Parathyroid adenoma (tissue), 2 donors: ENCODE measurements at regions not wholly inside any gene's neighbourhood (a gene's known extent, or its start where the extent isn't known, plus 50 kb on each side); places are given as distances from the start of the nearest gene placed in this dataset.

ENCODE experiments used
- H2AFZ ChIP-seq: fragments of 300-600 bp; sonication (generic); one replicate; pipeline ENCODE4 v1.7.0; 2017; ENCODE audit warnings: antibody characterized with exemption, mild to moderate bottlenecking
- H3K27ac ChIP-seq: fragments of 300-600 bp; sonication (generic); one replicate; pipeline ENCODE4 v1.7.0; 2017
- H3K27me3 ChIP-seq: fragments of 300-600 bp; sonication (generic); one replicate; pipeline ENCODE4 v1.7.0; 2017; ENCODE audit warnings: low read length; ENCODE audit not compliant: control insufficient read depth, insufficient read depth
- H3K36me3 ChIP-seq: fragments of 300-600 bp; sonication (generic); one replicate; pipeline ENCODE4 v1.7.0; 2017; ENCODE audit warnings: low read length; ENCODE audit not compliant: control insufficient read depth, insufficient read depth
- H3K4me1 ChIP-seq: fragments of 300-600 bp; sonication (generic); one replicate; pipeline ENCODE4 v1.7.0; 2017; ENCODE audit warnings: control low read depth
- H3K4me2 ChIP-seq: fragments of 300-600 bp; sonication (generic); one replicate; pipeline ENCODE4 v1.7.0; 2017; ENCODE audit warnings: low read length
- H3K4me3 ChIP-seq: fragments of 300-600 bp; sonication (generic); one replicate; pipeline ENCODE4 v1.7.0; 2017; ENCODE audit warnings: low read depth, low read length
- H3K79me2 ChIP-seq: fragments of 300-600 bp; sonication (generic); one replicate; pipeline ENCODE4 v1.7.0; 2017; ENCODE audit warnings: control low read depth
- H3K9ac ChIP-seq: fragments of 300-600 bp; sonication (generic); one replicate; pipeline ENCODE4 v1.7.0; 2017; ENCODE audit warnings: mild to moderate bottlenecking
- H3K9me3 ChIP-seq: fragments of 300-600 bp; sonication (generic); one replicate; pipeline ENCODE4 v1.7.0; 2017; ENCODE audit warnings: low read length; ENCODE audit not compliant: control insufficient read depth
- CTCF ChIP-seq: fragments of 300-600 bp; sonication (generic); IDR thresholded peaks from one replicate; pipeline ENCODE4 v1.7.0; 2017; ENCODE audit warnings: antibody characterized with exemption, mild to moderate bottlenecking
- donor health status: primary hyperparathyroidism.

- Histone ChIP-seq H3K9ac (no peak overlapping the region), H2AFZ (no peak overlapping the region), H3K9me3 (no peaks in the 10 kb centered on the region), H3K79me2 (no peaks in the 10 kb centered on the region), H3K4me2 (no peak overlapping the region), H3K27ac (no peak overlapping the region), H3K27me3 (no peaks in the 10 kb centered on the region), H3K36me3 (no peaks in the 10 kb centered on the region), H3K4me1 (no peaks in the 10 kb centered on the region), H3K4me3 (no peak overlapping the region)
- TF ChIP-seq CTCF: no peak
These were observed 711.0 kb downstream of the TLE4 start for GRCh38 chr9:80282766-80283165.

- Histone ChIP-seq H3K9me3 (no peaks in the 10 kb centered on the region), H3K4me1 (no peaks in the 10 kb centered on the region), H3K9ac (no peak overlapping the region), H3K36me3 (no peaks in the 10 kb centered on the region), H3K4me3 (no peak overlapping the region), H3K79me2 (no peaks in the 10 kb centered on the region), H3K27me3 (no peaks in the 10 kb centered on the region), H2AFZ (no peak overlapping the region), H3K4me2 (no peak overlapping the region), H3K27ac (no peak overlapping the region)
- no peak for TF ChIP-seq CTCF
These were observed 687.3 kb downstream of the TLE4 start for GRCh38 chr9:80259079-80259478.

GRCh38 chr9:80251778-80252177 is 680.0 kb downstream of the TLE4 start:
- no peaks in the 10 kb centered on the region for H3K4me1 ChIP-seq
- H3K4me2 ChIP-seq: no peak overlapping the region
- no peak overlapping the region for H2AFZ ChIP-seq
- no peak for TF ChIP-seq CTCF
- peaks cover 3% of the 10 kb centered on the region for H3K9me3 ChIP-seq
- no peaks in the 10 kb centered on the region for H3K79me2 ChIP-seq
- H3K4me3 ChIP-seq: no peak overlapping the region
- H3K9ac ChIP-seq: no peak overlapping the region
- H3K27me3 ChIP-seq: no peaks in the 10 kb centered on the region
- no peaks in the 10 kb centered on the region for H3K36me3 ChIP-seq
- no peak overlapping the region for H3K27ac ChIP-seq

- Histone ChIP-seq H3K4me2 (no peak overlapping the region), H2AFZ (no peak overlapping the region), H3K36me3 (no peaks in the 10 kb centered on the region), H3K4me3 (no peak overlapping the region), H3K27me3 (no peaks in the 10 kb centered on the region), H3K4me1 (no peaks in the 10 kb centered on the region), H3K9ac (no peak overlapping the region), H3K79me2 (no peaks in the 10 kb centered on the region), H3K27ac (no peak overlapping the region), H3K9me3 (no peaks in the 10 kb centered on the region)
- TF ChIP-seq CTCF: no peak
These were observed 670.3 kb downstream of the TLE4 start for GRCh38 chr9:80242022-80242421.

GRCh38 chr9:80235752-80236151 is 664.0 kb downstream of the TLE4 start:
- no peak overlapping the region for H3K27ac ChIP-seq
- H3K36me3 ChIP-seq: no peaks in the 10 kb centered on the region
- no peak overlapping the region for H3K9ac ChIP-seq
- H3K79me2 ChIP-seq: no peaks in the 10 kb centered on the region
- no peaks in the 10 kb centered on the region for H3K9me3 ChIP-seq
- no peak for TF ChIP-seq CTCF
- H3K4me2 ChIP-seq: no peak overlapping the region
- H3K27me3 ChIP-seq: no peaks in the 10 kb centered on the region
- no peak overlapping the region for H3K4me3 ChIP-seq
- no peaks in the 10 kb centered on the region for H3K4me1 ChIP-seq
- H2AFZ ChIP-seq: no peak overlapping the region
